GM23338 (cell line): ENCODE measurements at regions not wholly inside any gene's neighbourhood (a gene's known extent, or its start where the extent isn't known, plus 50 kb on each side); places are given as distances from the start of the nearest gene placed in this dataset.

Experiments
- ATAC-seq: fragments of 200-7000 bp; cut with Tn5 transposase; 3 replicates; pipeline ENCODE4 v1.9.1; 2020
- DNase-seq: peaks from one replicate; pipeline ENCODE4 v3.0.0-alpha.2; 2015; ENCODE audit warnings: low spot score
- H2AFZ ChIP-seq: fragments of 200-600 bp; sonication (generic); 2 replicates; pipeline ENCODE4 v1.8.0; 2016; ENCODE audit warnings: antibody characterized with exemption, mild to moderate bottlenecking, moderate library complexity
- H3F3A ChIP-seq: fragments of 200-600 bp; sonication (generic); replicated peaks from 2 replicates; pipeline ENCODE4 v1.8.0; 2017; ENCODE audit warnings: antibody characterized with exemption, mixed run types, low read depth
- H3K27ac ChIP-seq: fragments of 200-600 bp; sonication (generic); 2 replicates; pipeline ENCODE4 v1.6.1; 2016; ENCODE audit warnings: low read depth
- H3K27me3 ChIP-seq: fragments of 200-600 bp; sonication (generic); 2 replicates; pipeline ENCODE4 v1.8.0; 2016; ENCODE audit warnings: mild to moderate bottlenecking, mixed run types, moderate library complexity; ENCODE audit not compliant: insufficient read depth
- H3K36me3 ChIP-seq: fragments of 200-600 bp; sonication (generic); 2 replicates; pipeline ENCODE4 v1.8.0; 2016; ENCODE audit warnings: mild to moderate bottlenecking; ENCODE audit not compliant: insufficient read depth
- H3K4me1 ChIP-seq: fragments of 200-600 bp; sonication (generic); 2 replicates; pipeline ENCODE4 v1.8.0; 2016; ENCODE audit warnings: mild to moderate bottlenecking, moderate library complexity; ENCODE audit not compliant: insufficient read depth
- H3K4me2 ChIP-seq: fragments of 200-600 bp; sonication (generic); 2 replicates; pipeline ENCODE4 v1.7.1; 2017; ENCODE audit warnings: mixed run types
- H3K4me3 ChIP-seq: fragments of 200-600 bp; sonication (generic); 2 replicates; pipeline ENCODE4 v1.6.1; 2016; ENCODE audit warnings: mixed run types
- H3K79me2 ChIP-seq: fragments of 200-600 bp; sonication (generic); replicated peaks from 2 replicates; pipeline ENCODE4 v1.8.0; 2017; ENCODE audit warnings: mild to moderate bottlenecking; ENCODE audit not compliant: insufficient read depth
- H3K9me2 ChIP-seq: fragments of 200-600 bp; sonication (generic); 2 replicates; pipeline ENCODE4 v1.8.0; 2017; ENCODE audit not compliant: insufficient read depth
- H4K20me1 ChIP-seq: fragments of 200-600 bp; sonication (generic); replicated peaks from 2 replicates; pipeline ENCODE4 v1.8.0; 2017; ENCODE audit warnings: mild to moderate bottlenecking; ENCODE audit not compliant: insufficient read depth
- H3K27ac Mint-ChIP-seq: 2 replicates; pipeline ENCODE4 v1.8.0; 2020; ENCODE audit warnings: inconsistent platforms, mild to moderate bottlenecking, moderate library complexity, mixed read lengths
- H3K27me3 Mint-ChIP-seq: 3 replicates; pipeline ENCODE4 v1.8.0; 2022; ENCODE audit warnings: low read depth, mild to moderate bottlenecking, moderate library complexity, mixed read lengths, inconsistent platforms; ENCODE audit not compliant: insufficient read depth, poor library complexity
- H3K36me3 Mint-ChIP-seq: 3 replicates; pipeline ENCODE4 v1.8.0; 2021; ENCODE audit warnings: low read depth, mild to moderate bottlenecking, inconsistent platforms, moderate library complexity, mixed read lengths
- H3K4me1 Mint-ChIP-seq: 3 replicates; pipeline ENCODE4 v1.8.0; 2020; ENCODE audit warnings: mild to moderate bottlenecking, inconsistent platforms, mixed read lengths
- H3K4me3 Mint-ChIP-seq: 3 replicates; pipeline ENCODE4 v1.8.0; 2021; ENCODE audit warnings: moderate library complexity, mild to moderate bottlenecking, inconsistent platforms, mixed read lengths
- H3K9me3 Mint-ChIP-seq: 3 replicates; pipeline ENCODE4 v1.8.0; 2020; ENCODE audit warnings: moderate library complexity, mild to moderate bottlenecking, inconsistent platforms, mixed read lengths
- CREB1 ChIP-seq: fragments of 250-450 bp; sonication (Bioruptor Pico); IDR thresholded peaks from 2 replicates; pipeline ENCODE4 v1.5.0; 2020; ENCODE audit warnings: low read depth, mild to moderate bottlenecking, moderate library complexity
- ETS1 ChIP-seq: IDR thresholded peaks from 2 replicates; pipeline ENCODE4 v1.6.1; 2016; ENCODE audit warnings: antibody characterized with exemption
- EZH2 ChIP-seq: fragments of 200-600 bp; sonication (generic); IDR thresholded peaks from one replicate; pipeline ENCODE4 v1.8.0; 2017; ENCODE audit warnings: antibody characterized with exemption, mild to moderate bottlenecking, low read depth; ENCODE audit not compliant: unreplicated experiment
- EZH2phosphoT487 ChIP-seq: fragments of 200-600 bp; sonication (generic); IDR thresholded peaks from one replicate; pipeline ENCODE4 v1.8.1; 2018; ENCODE audit warnings: antibody characterized with exemption; ENCODE audit not compliant: unreplicated experiment
- JUNB ChIP-seq: IDR thresholded peaks from one replicate; pipeline ENCODE4 v1.6.1; 2016; ENCODE audit warnings: antibody characterized with exemption; ENCODE audit not compliant: unreplicated experiment
- NANOG ChIP-seq: IDR thresholded peaks from 2 replicates; pipeline ENCODE4 v1.6.1; 2016; ENCODE audit warnings: antibody characterized with exemption, borderline replicate concordance
- POLR2AphosphoS5 ChIP-seq: IDR thresholded peaks from 2 replicates; pipeline ENCODE4 v1.6.1; 2016; ENCODE audit warnings: antibody characterized with exemption, low read depth
- STAT1 ChIP-seq: IDR thresholded peaks from one replicate; pipeline ENCODE4 v1.6.1; 2016; ENCODE audit warnings: antibody characterized with exemption; ENCODE audit not compliant: unreplicated experiment
- ZNF114 ChIP-seq: fragments of 250-450 bp; sonication (Bioruptor Pico); IDR thresholded peaks from 2 replicates; pipeline ENCODE4 v1.5.0; 2020; ENCODE audit warnings: mild to moderate bottlenecking, moderate library complexity
- ZNF331 ChIP-seq: fragments of 250-450 bp; sonication (Bioruptor Pico); IDR thresholded peaks from 2 replicates; pipeline ENCODE4 v1.5.0; 2020; ENCODE audit warnings: low read depth, mild to moderate bottlenecking, moderate library complexity
- TF ChIP-seq, protein P1 (sequence below): IDR thresholded peaks from one replicate; pipeline ENCODE4 v1.6.1; 2018; ENCODE audit warnings: antibody characterized with exemption; ENCODE audit not compliant: unreplicated experiment

DNA sequence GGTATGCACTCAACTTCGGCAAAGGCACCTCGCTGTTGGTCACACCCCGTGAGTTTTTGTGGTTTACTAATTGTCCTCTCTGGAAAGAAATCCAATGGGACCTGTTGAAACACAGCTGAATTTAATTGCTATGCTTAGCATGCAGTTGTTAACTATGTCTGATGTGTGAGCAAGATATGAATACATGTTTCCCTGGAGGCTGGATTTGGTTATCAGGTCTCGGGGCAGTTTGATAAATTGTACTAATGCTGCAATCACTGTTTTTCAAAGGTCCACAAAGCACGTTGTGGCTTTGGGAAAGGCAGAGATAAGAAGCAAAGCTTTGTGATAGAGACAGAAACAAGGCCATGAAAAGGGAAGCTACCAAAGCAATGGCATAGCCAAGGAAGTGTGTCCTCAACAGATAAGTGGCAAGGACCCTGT is 91.3 kb downstream of the DAD1 start:
- H2AFZ ChIP-seq, result no peak overlapping the region
- no peak overlapping the region for H3K27ac Mint-ChIP-seq

DNA sequence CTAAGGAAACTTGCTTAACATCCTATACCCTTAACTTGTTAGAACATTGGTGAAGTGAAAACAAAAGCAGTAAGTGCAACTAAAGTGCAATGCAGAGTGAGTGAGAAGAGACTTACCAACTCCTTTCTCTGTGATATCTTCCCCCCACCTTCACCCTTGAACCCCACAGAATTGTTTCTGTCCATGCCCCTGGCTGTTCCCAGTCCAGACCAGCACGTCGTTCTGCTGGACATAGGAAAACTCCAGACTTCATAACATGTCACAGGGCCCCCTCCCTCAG is 91.9 kb downstream of the DAD1 start:
- peaks cover 6% of the 10 kb centered on the region for H3K27me3 Mint-ChIP-seq
- Histone ChIP-seq H3K36me3 (no peaks in the 10 kb centered on the region), H4K20me1 (no peaks in the 10 kb centered on the region), H3K27ac (no peak overlapping the region), H3K4me2 (no peak overlapping the region), H2AFZ (no peak overlapping the region), H3K4me3 (no peak overlapping the region), H3K9me2 (peaks cover 15% of the 10 kb centered on the region; the same call in 1 of the 2 replicates), H3K79me2 (no peaks in the 10 kb centered on the region), H3K27me3 (no peaks in the 10 kb centered on the region), H3K4me1 (peaks cover 7% of the 10 kb centered on the region; the same call in 1 of the 2 replicates), H3F3A (no peaks in the 10 kb centered on the region)
- ATAC-seq, result no peak
- DNase-seq, result no peak
- no peak overlapping the region for H3K27ac Mint-ChIP-seq
- H3K4me3 Mint-ChIP-seq, result no peak overlapping the region
- H3K9me3 Mint-ChIP-seq, result no peaks in the 10 kb centered on the region
- H3K4me1 Mint-ChIP-seq, result peaks cover 13% of the 10 kb centered on the region
- H3K36me3 Mint-ChIP-seq, result no peaks in the 10 kb centered on the region
- TF ChIP-seq STAT1 (no peak), NANOG (no peak), ZNF114 (CRISPR knock-in tag) (no peak), JUNB (no peak), CREB1 (CRISPR knock-in tag) (no peak), EZH2phosphoT487 (no peak), ZNF331 (CRISPR knock-in tag) (no peak), POLR2AphosphoS5 (no peak)

More for the DNA sequence above, 91.3 kb downstream of the DAD1 start:
- Mint-ChIP-seq H3K9me3 (no peaks in the 10 kb centered on the region), H3K4me1 (peaks cover 10% of the 10 kb centered on the region), H3K27me3 (peaks cover 6% of the 10 kb centered on the region), H3K4me3 (no peak overlapping the region), H3K36me3 (no peaks in the 10 kb centered on the region)
- no peaks in the 10 kb centered on the region for H3K36me3 ChIP-seq
- no peak overlapping the region for H3K4me2 ChIP-seq
- no peak overlapping the region for H3K4me3 ChIP-seq
- TF ChIP-seq ETS1 (no peak), EZH2phosphoT487 (no peak), ZNF114 (CRISPR knock-in tag) (no peak), ZNF331 (CRISPR knock-in tag) (no peak), STAT1 (no peak), EZH2 (no peak), POLR2AphosphoS5 (no peak)
- TF ChIP-seq, protein P1, sequence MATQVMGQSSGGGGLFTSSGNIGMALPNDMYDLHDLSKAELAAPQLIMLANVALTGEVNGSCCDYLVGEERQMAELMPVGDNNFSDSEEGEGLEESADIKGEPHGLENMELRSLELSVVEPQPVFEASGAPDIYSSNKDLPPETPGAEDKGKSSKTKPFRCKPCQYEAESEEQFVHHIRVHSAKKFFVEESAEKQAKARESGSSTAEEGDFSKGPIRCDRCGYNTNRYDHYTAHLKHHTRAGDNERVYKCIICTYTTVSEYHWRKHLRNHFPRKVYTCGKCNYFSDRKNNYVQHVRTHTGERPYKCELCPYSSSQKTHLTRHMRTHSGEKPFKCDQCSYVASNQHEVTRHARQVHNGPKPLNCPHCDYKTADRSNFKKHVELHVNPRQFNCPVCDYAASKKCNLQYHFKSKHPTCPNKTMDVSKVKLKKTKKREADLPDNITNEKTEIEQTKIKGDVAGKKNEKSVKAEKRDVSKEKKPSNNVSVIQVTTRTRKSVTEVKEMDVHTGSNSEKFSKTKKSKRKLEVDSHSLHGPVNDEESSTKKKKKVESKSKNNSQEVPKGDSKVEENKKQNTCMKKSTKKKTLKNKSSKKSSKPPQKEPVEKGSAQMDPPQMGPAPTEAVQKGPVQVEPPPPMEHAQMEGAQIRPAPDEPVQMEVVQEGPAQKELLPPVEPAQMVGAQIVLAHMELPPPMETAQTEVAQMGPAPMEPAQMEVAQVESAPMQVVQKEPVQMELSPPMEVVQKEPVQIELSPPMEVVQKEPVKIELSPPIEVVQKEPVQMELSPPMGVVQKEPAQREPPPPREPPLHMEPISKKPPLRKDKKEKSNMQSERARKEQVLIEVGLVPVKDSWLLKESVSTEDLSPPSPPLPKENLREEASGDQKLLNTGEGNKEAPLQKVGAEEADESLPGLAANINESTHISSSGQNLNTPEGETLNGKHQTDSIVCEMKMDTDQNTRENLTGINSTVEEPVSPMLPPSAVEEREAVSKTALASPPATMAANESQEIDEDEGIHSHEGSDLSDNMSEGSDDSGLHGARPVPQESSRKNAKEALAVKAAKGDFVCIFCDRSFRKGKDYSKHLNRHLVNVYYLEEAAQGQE, result no peak
- H3K79me2 ChIP-seq, result no peaks in the 10 kb centered on the region
- H3K27ac ChIP-seq, result no peak overlapping the region
- H3F3A ChIP-seq, result no peaks in the 10 kb centered on the region
- H3K27me3 ChIP-seq, result no peaks in the 10 kb centered on the region
- peaks cover 2% of the 10 kb centered on the region; the same call in 1 of the 2 replicates for H3K4me1 ChIP-seq
- H3K9me2 ChIP-seq, result peaks cover 15% of the 10 kb centered on the region; the same call in 1 of the 2 replicates
- ATAC-seq (no peak), DNase-seq (no peak)
- no peaks in the 10 kb centered on the region for H4K20me1 ChIP-seq
